ENCODE measurements at regions not wholly inside any gene's neighbourhood (a gene's known extent, or its start where the extent isn't known, plus 50 kb on each side); places are given as distances from the start of the nearest gene placed in this dataset.

GRCh38 chr10:42996588-42996987 lies 80.3 kb upstream of the RET start:
- intact Hi-C loops (cut with micrococcal nuclease; ENCODE audit: unreplicated experiment), result no loop called here
- no peaks in the 10 kb centered on the region for H3K27me3 ChIP-seq (replicated peaks; ENCODE audit: insufficient read depth, low read depth, low read length, poor library complexity)
- H3K27ac ChIP-seq (ENCODE audit: low read depth, low read length, poor library complexity, severe bottlenecking), result no peak overlapping the region
- DNase-seq (ENCODE audit: low spot score), result no peak
- ChIA-PET POLR2A (ENCODE audit: low non-redundant PET) (no interaction called here), CTCF (no interaction called here)
- no peak for TF ChIP-seq CTCF (conservative IDR thresholded peaks at IDR 0.05; ENCODE audit: low read depth, low read length)
- TF ChIP-seq EZH2 (IDR thresholded peaks at IDR 0.05; ENCODE audit: borderline replicate concordance, low read depth, low read length, poor library complexity, severe bottlenecking), result no peak
- H3K4me1 ChIP-seq (ENCODE audit: insufficient read depth, low read length, poor library complexity, severe bottlenecking), result no peaks in the 10 kb centered on the region
- H3K4me3 ChIP-seq (ENCODE audit: low read depth, low read length, poor library complexity, severe bottlenecking), result no peak overlapping the region
- H3K9me3 ChIP-seq (ENCODE audit: low read depth, low read length, poor library complexity, severe bottlenecking), result no peaks in the 10 kb centered on the region
- no TSS peak for BruUV-seq (replicated peaks)
- no peaks in the 10 kb centered on the region for H3K36me3 ChIP-seq (ENCODE audit: insufficient read depth, low read length, poor library complexity, severe bottlenecking)

GRCh38 chr10:42997151-42997848 lies 79.6 kb upstream of the RET start:
- POLR2A ChIA-PET (ENCODE audit: low non-redundant PET), result no interaction called here

DNA sequence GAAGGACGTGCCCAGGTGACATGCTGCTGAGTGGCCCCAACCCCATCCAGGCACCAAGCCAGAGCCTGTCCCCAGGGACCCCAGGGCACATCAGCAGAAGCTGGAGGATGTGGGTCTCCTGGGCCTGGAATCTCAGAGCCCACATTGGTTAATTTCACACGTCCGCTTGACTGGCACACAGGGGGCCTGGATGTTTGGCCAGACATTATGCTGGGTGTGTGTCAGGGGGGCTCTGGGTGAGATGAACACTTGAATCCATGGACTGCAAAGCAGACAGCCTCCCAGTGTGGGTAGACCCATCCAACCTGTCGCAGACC lies 79.1 kb upstream of the RET start:
- no peak for DNase-seq (ENCODE audit: low spot score)
- no peak overlapping the region for H3K27ac ChIP-seq (ENCODE audit: low read depth, low read length, poor library complexity, severe bottlenecking)
- H3K4me3 ChIP-seq (ENCODE audit: low read depth, low read length, poor library complexity, severe bottlenecking), result no peak overlapping the region
- H3K4me1 ChIP-seq (ENCODE audit: insufficient read depth, low read length, poor library complexity, severe bottlenecking), result no peaks in the 10 kb centered on the region
- H3K27me3 ChIP-seq (replicated peaks; ENCODE audit: insufficient read depth, low read depth, low read length, poor library complexity), result no peaks in the 10 kb centered on the region
- intact Hi-C loops (cut with micrococcal nuclease; ENCODE audit: unreplicated experiment), result no loop called here
- CTCF ChIA-PET, result no interaction called here
- BruUV-seq (replicated peaks), result no TSS peak
- no peaks in the 10 kb centered on the region for H3K9me3 ChIP-seq (ENCODE audit: low read depth, low read length, poor library complexity, severe bottlenecking)
- H3K36me3 ChIP-seq (ENCODE audit: insufficient read depth, low read length, poor library complexity, severe bottlenecking), result no peaks in the 10 kb centered on the region
- TF ChIP-seq EZH2 (IDR thresholded peaks at IDR 0.05; ENCODE audit: borderline replicate concordance, low read depth, low read length, poor library complexity, severe bottlenecking) (no peak), CTCF (conservative IDR thresholded peaks at IDR 0.05; ENCODE audit: low read depth, low read length) (no peak)
- POLR2A ChIA-PET (ENCODE audit: low non-redundant PET), result no interaction called here

More at GRCh38 chr10:42997151-42997848, 79.6 kb upstream of the RET start:
- CTCF ChIA-PET, result no interaction called here
- BruUV-seq (replicated peaks), result no TSS peak
- Histone ChIP-seq H3K27ac (ENCODE audit: low read depth, low read length, poor library complexity, severe bottlenecking) (no peak overlapping the region), H3K4me3 (ENCODE audit: low read depth, low read length, poor library complexity, severe bottlenecking) (no peak overlapping the region), H3K9me3 (ENCODE audit: low read depth, low read length, poor library complexity, severe bottlenecking) (no peaks in the 10 kb centered on the region), H3K4me1 (ENCODE audit: insufficient read depth, low read length, poor library complexity, severe bottlenecking) (no peaks in the 10 kb centered on the region), H3K27me3 (replicated peaks; ENCODE audit: insufficient read depth, low read depth, low read length, poor library complexity) (no peaks in the 10 kb centered on the region), H3K36me3 (ENCODE audit: insufficient read depth, low read length, poor library complexity, severe bottlenecking) (no peaks in the 10 kb centered on the region)
- DNase-seq (ENCODE audit: low spot score), result no peak
- TF ChIP-seq EZH2 (IDR thresholded peaks at IDR 0.05; ENCODE audit: borderline replicate concordance, low read depth, low read length, poor library complexity, severe bottlenecking) (no peak), CTCF (conservative IDR thresholded peaks at IDR 0.05; ENCODE audit: low read depth, low read length) (no peak)
- intact Hi-C loops (cut with micrococcal nuclease; ENCODE audit: unreplicated experiment), result no loop called here

Measured in A673 (cell line).